ENCODE measurements at regions not wholly inside any gene's neighbourhood (a gene's known extent, or its start where the extent isn't known, plus 50 kb on each side); places are given as distances from the start of the nearest gene placed in this dataset.

DNA sequence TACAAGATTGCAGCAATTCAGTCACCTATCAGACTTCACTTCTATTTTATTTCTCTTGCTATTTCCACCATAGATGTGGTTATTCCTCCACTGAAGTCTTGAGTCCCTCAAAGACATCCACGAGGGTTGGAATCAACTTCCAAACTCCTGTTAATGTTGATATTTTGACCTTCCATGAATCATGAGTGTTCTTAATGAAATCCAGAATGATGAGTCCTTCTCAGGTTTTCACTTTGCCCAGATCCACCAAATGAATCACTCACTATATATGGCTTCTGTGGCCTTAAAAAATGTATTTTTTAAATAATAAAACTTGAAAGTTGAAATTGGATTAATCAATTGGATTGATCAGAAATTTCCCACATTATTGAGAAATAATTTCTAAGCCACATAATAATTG lies 1821.0 kb downstream of the EFNA5 start:
- DNase-seq, result no peak

DNA sequence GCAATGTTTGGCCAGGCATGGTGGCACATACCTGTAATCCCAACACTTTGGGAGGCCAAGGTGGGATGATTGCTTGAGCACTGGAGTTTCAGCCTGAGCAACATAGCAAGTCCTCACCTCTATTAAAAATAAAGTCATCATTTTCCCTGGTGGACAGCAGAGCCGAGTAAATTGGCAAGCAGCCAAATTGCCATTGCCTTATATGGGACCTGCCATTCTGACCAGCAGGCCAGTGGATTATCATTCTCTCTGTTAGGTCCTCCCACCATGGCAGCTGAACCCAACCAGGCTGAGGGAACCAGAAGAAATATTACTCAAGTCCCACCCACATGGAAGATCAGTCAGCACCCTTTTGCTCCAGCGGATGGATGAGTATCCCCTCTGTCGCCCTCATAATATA lies 1829.9 kb downstream of the EFNA5 start:
- DNase-seq, result no peak

DNA sequence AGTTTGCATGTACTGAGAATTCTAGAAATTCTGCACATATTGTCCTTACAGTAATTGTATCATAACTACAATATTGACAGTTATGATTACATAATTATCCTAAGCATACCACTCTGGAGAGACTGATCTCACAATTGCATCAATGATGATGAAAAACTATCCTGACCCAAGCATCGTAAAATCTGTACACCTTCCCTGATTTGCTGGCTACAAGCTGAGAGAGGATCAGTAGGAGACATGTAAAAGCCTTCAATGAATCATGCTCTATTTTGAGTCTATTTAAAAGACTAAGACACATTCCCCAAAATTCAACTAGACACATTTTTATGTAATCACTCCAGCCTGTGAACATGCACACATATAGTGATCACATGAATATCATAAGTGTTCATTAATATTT lies 1833.8 kb downstream of the EFNA5 start:
- no peak for DNase-seq

DNA sequence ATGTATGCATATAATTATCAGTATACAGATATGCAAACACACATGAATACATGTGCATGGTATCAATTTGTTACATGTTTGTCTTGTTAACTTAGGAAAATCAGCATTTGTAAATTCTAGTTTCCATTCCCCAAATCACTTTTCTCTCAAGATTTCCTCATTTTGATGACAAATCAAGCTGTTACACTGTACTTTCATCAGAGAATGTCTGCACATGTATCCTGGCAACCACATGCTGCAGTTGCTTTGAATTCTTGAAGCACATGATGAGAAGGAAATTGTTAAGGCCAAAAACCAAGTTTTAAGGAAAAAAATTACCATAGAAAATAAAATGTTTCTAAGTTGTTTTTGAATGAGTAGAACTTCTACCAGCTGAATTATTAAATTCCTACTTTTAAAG lies 1834.5 kb downstream of the EFNA5 start:
- DNase-seq, result no peak

DNA sequence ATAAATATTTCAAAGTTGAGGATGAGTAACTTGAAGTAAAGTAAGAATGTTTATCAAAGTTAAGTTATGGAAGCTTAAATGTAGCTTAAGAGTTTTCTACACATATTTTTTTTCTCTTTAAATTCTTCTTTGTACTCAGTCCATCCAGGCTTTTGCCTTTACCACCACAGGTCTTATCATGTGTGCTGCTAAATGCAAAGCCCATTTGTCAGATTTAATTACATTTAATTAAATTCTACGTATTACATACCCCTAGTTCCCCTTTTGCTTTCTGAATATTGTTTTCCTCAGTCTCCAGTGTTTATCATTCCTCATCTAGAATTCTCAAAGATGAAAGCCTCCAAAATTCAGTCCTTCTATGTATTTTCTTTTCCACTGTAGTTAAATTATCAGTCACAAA lies 1841.9 kb downstream of the EFNA5 start:
- no peak for DNase-seq

DNA sequence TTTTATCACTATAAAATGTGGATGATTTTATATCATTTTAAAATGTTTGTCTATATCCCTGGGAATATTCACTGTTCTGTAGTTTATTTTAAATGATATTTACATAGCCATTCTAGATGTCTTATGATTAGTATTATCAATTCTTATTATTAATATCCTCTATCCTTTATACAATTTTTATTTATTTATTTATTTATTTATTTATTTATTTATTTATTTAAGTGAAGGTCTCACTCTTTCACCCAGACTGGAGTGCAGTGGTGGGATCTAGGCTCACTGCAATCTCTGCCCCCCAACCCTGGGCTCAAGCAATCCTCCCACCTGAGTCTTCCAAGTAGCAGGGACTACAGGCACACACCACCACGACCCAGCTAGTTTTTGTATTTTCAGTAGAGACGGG lies 1848.9 kb downstream of the EFNA5 start:
- DNase-seq, result no peak

DNA sequence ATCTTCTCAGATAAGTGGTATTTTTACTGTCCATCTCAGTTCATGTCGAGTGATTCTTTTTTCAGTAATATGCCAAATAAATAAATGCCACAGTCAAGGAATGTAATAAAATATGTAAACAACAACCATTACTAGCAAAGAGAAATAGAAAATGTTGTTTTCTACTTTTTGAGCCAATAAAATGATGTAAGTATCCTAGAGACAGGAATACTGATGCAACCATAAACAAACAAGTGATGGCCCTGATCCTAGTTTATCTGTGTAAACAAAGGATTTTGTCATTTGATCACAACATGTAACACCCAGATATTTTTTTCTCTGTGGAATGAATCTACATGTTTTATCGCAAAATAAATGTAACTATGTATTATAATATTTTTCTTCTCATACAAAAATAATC lies 1852.8 kb downstream of the EFNA5 start:
- no peak for DNase-seq

DNA sequence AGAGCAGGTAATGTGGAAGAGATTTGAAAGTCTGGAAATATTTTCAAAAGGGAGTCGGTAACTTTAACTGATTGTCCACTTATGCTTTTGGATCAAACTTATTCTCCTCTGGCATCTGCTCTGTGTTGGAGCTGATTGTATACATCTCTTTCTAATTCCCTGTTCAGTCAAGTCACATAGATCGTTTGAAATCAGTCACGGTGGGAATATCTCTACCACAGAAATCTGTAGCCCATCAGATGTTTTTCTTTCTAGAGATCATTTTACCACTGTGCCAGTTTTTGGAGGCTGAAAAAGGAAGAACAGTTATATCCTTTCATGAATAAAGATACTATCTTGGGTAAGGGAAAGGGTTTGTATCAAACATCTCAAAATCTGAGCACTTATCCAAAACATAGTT lies 1853.3 kb downstream of the EFNA5 start:
- DNase-seq, result no peak

DNA sequence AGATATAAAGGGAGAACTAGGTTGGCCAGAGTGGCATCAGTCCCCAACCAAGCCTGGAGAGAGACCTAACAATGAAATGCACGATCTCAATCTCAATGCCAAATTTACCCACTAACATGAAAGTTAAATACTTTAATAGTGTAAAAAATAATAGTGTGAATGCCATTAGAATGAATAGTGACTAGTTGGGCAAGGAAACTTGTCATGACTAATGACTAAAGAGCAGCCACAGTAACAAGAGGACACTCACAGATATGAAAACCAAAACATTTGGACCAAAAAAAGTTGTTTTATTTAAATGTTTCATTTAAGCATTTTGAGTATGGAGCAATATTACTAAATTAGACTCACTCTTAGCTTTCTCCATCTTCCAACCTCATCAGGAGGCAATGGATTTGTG lies 1853.8 kb downstream of the EFNA5 start:
- no peak for DNase-seq

DNA sequence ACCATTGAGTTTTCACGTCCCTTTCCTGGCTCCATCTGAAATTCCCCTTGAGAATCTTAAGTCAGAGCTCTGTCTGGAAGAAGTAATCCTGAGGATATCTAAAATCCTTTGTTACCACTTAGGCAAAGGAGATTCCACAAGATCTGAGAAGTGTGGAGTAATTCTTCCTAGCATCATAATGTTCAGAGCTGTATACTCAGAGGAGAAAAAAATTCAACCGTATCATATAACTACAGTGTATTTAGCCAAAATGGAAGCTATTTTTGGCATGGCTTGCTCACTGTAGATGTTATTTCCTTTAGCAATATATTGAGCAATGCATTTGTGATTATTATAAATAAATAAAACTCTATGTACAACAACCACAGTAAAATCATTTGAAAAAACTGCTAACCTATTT lies 1858.4 kb downstream of the EFNA5 start:
- DNase-seq, result no peak

DNA sequence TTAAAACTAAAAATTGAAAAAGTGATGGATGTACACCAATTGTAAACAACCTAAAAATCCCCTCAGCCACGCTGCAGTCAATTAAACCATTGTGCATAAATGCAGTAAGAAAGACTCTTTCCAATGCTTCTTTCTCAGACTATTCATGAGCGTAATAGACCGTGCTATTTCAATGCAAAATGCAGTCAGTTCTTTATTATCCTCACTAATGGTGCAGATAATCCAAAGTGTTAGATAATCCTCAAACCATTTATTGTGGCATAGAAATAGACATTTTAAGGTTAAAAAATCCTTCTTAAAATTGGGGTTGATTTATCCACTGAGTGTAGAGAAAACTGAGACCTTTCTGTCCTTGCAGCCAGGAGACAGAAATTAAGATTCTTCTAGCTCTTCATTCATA lies 1862.8 kb downstream of the EFNA5 start:
- DNase-seq, result no peak

DNA sequence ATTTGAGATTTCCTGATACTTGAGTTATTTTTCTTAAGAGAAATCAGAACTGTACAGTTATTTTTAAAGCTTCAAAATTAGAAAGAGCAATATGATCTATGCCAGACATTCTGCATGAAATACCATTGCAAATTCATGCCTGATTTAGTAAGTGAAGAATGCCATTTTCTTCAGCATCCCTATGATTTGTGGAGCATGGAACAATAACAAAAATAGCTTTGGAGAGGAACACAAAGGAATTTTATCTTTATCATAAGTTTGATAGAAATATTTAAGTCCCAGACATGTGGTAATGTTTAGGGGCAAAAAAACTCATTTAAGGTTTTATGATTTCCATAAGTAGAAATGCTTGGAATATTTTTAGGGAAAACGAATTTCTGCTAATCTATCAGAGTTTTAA lies 1863.4 kb downstream of the EFNA5 start:
- no peak for DNase-seq

DNA sequence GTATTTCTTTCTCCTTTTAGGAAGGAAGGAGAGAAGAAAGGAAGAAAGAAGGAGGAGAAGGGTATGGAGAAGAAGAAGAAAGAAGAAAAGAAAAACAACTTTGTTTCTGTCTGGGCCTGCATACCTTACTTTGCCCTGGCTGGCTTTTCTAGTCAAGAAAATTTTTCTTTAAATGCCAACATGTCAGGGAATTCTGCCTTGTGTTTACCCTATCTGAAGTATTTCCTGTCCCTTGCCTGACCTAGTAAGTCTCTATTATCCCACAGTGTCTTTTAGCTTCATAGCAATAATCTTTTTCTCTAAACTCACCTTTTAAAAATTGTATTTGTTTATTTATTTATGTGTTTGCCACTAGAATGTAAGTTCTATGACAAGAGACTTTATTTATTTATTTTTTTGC lies 1864.1 kb downstream of the EFNA5 start:
- DNase-seq, result no peak

DNA sequence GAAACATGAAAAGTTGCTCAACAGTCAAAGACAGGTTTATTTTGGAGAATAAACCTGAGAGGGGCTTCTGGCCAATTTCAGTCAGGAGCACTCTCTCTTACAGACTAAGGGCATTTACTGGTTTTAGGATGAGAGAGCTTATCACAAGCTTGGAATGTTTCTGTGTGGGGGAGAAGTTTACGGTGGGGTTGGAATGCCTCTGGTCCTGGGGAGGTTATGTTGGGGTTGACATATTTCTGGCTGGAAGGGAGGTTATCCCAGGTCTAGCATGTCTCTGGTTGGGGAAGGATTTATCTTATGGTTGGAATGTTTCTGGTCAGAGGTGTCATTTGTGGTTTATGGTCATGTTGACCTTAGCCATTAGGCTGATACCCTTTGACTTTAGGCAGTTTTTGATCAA lies 1867.3 kb downstream of the EFNA5 start:
- no peak for DNase-seq

DNA sequence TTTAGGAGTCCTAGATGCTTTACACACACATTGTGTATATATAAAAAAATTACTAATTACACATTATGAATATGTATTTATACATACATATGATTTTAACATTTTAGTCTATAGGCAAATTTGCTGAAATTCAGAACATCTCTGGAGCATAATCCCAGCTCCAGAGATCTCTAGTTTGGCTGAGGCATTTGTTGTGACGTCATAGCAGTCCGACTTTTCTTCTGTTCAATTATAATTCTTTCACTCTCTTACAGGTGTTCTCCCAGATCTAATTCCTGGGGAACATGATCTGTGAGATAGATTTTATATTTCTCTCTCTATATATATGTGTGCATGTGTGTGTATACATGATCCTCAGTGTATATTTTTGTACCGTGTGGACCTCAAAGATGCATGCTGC lies 1876.2 kb downstream of the EFNA5 start:
- no peak for DNase-seq

DNA sequence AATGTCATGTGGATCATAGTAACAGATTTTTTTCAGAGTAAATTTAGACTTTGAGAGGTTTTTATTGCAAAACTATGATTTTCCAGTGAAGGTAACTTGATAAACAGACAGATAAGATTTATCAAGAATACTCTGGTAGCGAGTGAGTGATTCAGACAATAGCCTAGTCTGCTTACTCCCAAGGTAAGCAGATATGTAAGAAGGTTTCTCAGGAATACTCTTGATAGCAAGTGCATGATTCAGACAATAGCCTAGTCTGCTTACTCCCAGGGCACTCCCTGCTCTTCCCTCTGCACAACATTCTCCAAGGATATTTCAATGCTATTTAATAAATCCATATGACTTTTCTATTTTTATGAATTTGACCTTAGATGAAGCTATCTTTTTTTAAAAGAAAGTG lies 1881.5 kb downstream of the EFNA5 start:
- DNase-seq, result no peak

DNA sequence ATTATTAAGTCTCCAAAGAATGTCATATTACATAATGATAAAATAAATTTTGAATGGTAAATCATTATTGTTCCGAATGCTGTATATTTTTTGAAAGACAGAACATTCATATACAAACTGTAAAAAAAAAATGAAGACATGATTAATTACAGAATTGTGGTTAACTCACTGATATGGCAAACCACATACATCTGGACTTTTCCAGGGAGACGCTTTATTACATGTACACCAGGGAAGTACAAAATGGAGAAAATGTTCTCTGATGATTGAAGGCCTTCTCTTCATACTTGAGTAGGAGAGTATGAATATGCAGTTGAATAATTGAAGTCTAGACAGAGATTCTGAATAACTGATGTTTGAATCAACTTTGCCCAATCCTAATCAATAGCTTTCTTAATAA lies 1886.9 kb downstream of the EFNA5 start:
- DNase-seq, result no peak

DNA sequence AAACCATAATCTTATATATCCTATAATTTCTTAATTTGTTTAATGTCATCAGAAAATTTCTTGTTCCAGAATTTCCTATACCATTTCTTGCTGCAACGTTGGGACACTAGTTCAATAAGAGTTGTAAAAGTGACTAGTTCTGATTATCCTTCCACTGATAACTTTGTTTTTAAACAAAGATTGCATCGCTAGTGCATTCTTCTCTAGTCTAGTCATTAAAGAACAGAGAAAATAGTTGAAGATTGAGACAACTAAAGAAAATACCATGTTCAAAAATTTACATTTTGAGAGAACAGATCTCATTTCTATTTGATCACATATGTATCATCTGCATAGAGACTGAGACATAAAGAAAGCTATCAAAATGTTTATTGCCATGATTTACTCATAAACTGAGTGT lies 1888.2 kb downstream of the EFNA5 start:
- no peak for DNase-seq

DNA sequence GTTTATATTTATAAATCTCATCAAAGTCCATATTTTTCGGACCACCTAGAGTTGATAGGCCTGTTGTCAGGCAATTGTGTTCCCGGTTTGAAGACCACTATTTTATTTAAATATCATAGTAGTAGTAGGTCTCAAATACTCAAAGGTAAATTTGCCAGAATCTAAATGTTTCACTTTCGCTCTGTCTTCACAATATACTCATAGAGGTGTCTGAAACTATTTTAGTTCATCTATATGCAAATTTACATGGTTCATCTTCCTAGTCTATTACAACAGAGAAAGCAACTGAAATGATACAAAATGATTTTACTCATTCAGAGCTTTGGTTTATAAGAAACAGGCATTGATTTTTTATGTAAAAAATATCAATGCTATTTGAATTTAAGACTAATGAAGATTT lies 1897.5 kb downstream of the EFNA5 start:
- DNase-seq, result no peak

DNA sequence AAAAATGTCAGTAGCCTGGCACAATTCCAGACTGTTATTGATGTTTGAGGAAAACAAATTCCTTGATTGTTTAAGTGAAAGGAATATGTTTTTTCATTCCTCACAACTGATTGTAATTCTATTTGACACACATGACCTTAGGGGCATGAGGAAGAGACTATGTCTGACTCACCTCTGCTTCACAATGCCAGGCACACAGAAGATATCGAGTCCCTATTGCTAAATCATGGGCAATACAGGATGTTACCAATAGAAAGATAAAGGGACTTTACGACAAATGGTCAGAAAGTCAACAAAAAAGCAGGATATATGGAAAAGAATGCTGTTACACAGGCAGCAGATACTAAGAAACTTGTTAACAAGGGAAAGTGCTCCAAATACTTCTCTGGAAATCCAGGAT lies 1903.5 kb downstream of the EFNA5 start:
- no peak for DNase-seq

DNA sequence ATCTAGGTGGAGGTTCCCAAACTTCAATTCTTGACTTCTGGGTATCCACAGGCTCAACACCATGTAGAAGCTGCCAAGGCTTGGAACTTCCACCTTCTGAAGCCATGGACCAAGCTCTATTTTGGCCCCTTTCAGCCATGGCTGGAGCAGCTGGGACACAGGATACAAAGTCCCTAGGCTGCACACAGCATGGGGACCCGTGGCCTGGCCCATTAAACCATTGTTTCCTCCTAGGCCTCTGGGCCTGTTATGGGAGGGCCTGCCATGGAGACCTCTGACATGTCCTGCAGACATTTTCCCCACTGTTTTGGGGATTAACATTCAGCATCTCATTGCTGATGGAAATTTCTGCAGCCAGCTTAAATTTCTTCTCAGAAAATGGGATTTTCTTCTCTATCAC lies 1908.0 kb downstream of the EFNA5 start:
- DNase-seq, result no peak

DNA sequence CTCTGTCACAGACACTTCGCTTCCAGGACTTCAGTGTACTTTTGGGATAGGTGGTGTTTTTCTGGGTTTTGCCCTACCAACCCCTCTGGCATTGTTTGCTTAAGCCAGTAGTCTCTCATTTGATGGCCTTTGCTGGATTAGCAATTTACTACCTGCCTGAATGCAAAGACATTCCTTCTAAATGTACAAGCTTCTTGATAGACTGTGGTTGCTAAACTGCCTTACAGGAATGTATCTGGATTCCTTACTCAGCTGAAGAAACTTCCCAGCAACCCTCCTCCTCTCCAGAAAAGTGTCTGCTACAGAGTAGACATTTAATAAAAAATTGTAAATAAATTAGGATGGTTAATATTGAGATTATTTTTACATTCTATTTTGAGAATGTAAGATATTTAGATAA lies 1916.7 kb downstream of the EFNA5 start:
- no peak for DNase-seq

DNA sequence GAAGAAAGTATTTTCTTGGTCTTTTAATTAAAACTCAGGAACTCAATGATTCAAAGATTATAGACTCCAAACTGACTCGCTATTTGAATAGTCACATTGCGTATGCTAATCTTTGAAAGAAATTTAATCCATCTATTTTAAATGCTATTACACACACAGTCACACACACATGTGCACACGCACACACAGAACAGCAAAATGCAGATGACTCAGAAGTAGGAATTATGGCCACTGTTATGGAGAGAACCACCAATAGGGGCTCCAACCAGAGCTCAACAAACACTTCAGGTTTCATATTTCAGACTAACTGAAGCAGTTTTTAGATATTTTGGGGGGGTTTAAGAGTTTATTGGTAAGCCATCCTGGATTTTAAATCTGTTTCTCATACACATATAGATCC lies 1917.9 kb downstream of the EFNA5 start:
- no peak for DNase-seq

DNA sequence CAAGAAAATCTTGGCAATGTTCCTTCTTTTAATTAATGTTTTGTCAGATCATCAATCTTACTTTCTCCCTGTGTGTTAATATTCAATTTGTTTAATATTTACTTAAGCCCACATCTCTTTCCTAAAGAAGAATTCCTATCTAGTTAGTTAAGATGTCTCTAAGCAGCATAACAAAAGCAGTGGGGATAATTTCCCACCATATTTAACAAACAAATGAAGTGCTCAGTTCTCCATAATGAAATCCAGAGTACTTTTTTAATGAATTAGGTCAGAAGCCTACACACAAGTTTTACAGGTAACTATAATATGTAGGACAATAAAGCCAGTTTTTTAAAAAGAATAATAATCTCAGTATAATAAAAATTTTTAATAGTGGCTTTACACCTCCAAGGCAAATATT lies 1918.8 kb downstream of the EFNA5 start:
- no peak for DNase-seq

DNA sequence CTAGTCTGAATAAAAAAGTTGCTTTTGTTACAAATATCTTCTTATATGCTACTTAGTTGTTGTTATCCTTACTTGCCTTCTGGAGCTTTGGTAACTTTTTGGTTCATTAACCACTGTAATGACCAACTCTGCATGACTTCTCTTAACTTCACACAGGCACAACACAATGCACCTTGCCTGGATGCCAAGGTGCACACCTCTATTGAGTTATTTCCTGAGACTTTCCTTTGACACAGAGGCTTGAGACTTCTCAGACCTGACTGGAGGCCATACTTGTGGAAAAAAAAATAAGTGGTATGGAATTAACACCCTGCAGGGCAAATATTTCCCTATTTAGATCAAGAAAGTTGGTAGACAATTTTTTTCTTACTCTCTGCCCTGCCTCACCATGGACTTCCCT lies 1925.6 kb downstream of the EFNA5 start:
- no peak for DNase-seq

DNA sequence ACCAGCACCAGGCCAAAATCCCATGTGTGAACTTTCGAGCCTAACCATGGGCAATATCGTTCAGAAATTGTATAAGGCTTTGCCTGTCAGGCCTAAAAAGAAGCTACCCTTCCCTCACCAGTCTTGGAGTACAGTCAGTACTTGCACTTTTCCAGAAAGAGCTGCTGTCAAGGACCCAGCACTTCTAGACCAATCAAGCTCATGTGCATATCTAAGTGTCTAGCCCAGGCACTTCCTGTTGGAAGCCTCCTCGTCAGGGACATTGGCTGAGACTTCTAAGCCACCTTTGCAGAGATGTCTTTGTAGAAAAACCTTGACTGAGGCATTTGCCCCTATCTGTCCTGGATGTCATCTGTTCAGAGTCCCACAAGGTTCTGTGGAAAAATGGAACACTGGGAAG lies 1930.5 kb downstream of the EFNA5 start:
- no peak for DNase-seq

DNA sequence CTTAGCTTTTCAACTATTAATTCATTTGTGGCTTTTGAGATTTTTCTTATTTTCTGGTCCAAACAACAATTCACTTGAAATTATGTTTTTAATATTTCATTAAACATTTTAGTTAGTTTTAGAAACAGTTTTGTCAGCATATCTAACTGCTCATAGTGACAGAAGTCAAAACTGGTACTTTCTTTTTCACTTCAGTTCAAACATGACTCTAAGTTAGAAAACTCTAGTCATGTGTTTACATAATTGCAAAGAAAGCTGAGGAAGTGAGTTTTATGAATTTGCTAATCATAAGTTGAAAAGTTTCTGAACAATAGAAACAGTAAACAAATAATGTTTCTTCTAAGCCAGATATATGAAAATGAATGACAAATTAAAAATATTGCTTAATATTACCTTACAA lies 1931.0 kb downstream of the EFNA5 start:
- DNase-seq, result no peak
